ENCODE measurements at regions not wholly inside any gene's neighbourhood (a gene's known extent, or its start where the extent isn't known, plus 50 kb on each side); places are given as distances from the start of the nearest gene placed in this dataset.

DNA sequence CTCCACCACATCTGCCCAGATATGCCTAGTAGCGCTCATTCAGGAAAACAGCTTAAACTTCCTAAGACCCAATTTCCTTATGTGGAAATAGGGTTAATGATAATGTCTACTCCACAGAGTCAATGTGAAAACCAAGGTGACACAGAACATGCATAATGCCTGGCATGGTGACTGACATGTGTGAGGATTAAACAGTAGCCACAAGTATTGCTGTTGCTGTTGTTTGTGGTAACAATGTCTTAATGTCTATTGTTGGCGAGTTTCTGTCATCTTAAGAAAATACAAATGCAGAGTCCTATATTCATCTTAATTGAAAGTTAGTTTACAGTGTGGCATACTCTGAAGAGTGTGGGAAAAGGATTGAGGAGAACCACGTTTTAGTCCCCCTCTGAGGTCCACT is 75.6 kb upstream of the NGF start:
- TF ChIP-seq RAD21 (IDR thresholded peaks at IDR 0.05; ENCODE audit: low read depth) (no peak), EP300 (IDR thresholded peaks at IDR 0.05; ENCODE audit: borderline replicate concordance) (no peak), CEBPB (IDR thresholded peaks at IDR 0.05) (no peak)
- TF ChIP-seq, protein P1, sequence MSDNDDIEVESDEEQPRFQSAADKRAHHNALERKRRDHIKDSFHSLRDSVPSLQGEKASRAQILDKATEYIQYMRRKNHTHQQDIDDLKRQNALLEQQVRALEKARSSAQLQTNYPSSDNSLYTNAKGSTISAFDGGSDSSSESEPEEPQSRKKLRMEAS (IDR thresholded peaks at IDR 0.05): no peak
